Caco-2 (cell line): ENCODE measurements at regions not wholly inside any gene's neighbourhood (a gene's known extent, or its start where the extent isn't known, plus 50 kb on each side); places are given as distances from the start of the nearest gene placed in this dataset.

Experiments
- BruUV-seq: library from RNA; stranded (reverse); fragments of 400-500 nt; replicated peaks from 2 replicates; lab custom pipeline; 2021; lab: Mats Ljungman, UMichigan
- CTCF ChIA-PET: fragments of 300-600 bp; sonication (Branson Sonifier 250); formaldehyde crosslinking; loops from one replicate; lab custom pipeline; 2022; ENCODE audit warnings: antibody characterized with exemption; lab: Charles Lee
- POLR2A ChIA-PET: fragments of 300-600 bp; sonication (Branson Sonifier 250); formaldehyde crosslinking; loops from one replicate; lab custom pipeline; 2022; ENCODE audit warnings: antibody characterized with exemption; lab: Charles Lee
- DNase-seq, 2 experiments: peaks; one replicate each; pipeline versions ENCODE4 v3.0.0 to v3.0.0-alpha.2; 2020 to 2022
- H3K27me3 ChIP-seq: replicated peaks from 2 replicates; pipeline ENCODE4 v1.6.0; 2011; ENCODE audit warnings: low read length; ENCODE audit not compliant: control insufficient read depth, insufficient read depth
- H3K36me3 ChIP-seq: 2 replicates; pipeline ENCODE4 v1.5.1; 2011; ENCODE audit warnings: low read length; ENCODE audit not compliant: control insufficient read depth, insufficient read depth
- H3K4me1 ChIP-seq: fragments of 250-450 bp; sonication (Bioruptor Pico); 2 replicates; pipeline ENCODE4 v1.5.1; 2020; ENCODE audit warnings: mild to moderate bottlenecking
- H3K4me3 ChIP-seq: 2 replicates; pipeline ENCODE4 v1.5.1; 2011; ENCODE audit warnings: low read depth, mild to moderate bottlenecking, control low read depth, low read length
- H3K9me3 ChIP-seq: fragments of 250-450 bp; sonication (Bioruptor Pico); 2 replicates; pipeline ENCODE4 v1.5.1; 2020; ENCODE audit warnings: mild to moderate bottlenecking, moderate library complexity
- H3K27ac Mint-ChIP-seq: one replicate; pipeline ENCODE4 v1.8.0; 2022; ENCODE audit warnings: mixed read lengths; ENCODE audit not compliant: unreplicated experiment
- H3K27me3 Mint-ChIP-seq: one replicate; pipeline ENCODE4 v1.8.0; 2022; ENCODE audit warnings: mixed read lengths; ENCODE audit not compliant: insufficient read depth, unreplicated experiment
- H3K36me3 Mint-ChIP-seq: one replicate; pipeline ENCODE4 v1.8.0; 2022; ENCODE audit warnings: mild to moderate bottlenecking, mixed read lengths; ENCODE audit not compliant: insufficient read depth, unreplicated experiment
- H3K4me1 Mint-ChIP-seq: one replicate; pipeline ENCODE4 v1.8.0; 2022; ENCODE audit warnings: low read depth, mixed read lengths; ENCODE audit not compliant: unreplicated experiment
- H3K4me3 Mint-ChIP-seq: one replicate; pipeline ENCODE4 v1.8.0; 2022; ENCODE audit warnings: mild to moderate bottlenecking, moderate library complexity, mixed read lengths; ENCODE audit not compliant: unreplicated experiment
- H3K9me3 Mint-ChIP-seq: one replicate; pipeline ENCODE4 v1.8.0; 2022; ENCODE audit warnings: mixed read lengths; ENCODE audit not compliant: unreplicated experiment
- intact Hi-C: fragments of 100-400 bp; cut with micrococcal nuclease; formaldehyde crosslinking; loops from one replicate; pipeline ENCODE4 v1.10.0; 2022; ENCODE audit not compliant: unreplicated experiment
- TF ChIP-seq, protein P1 (sequence below), 2 experiments: fragments of 200-600 bp in 1 of 2; IDR thresholded peaks; 1 replicate in 1 of 2; 2 replicates in 1 of 2; pipeline versions ENCODE4 v1.5.1 to v1.8.0; 2011 to 2022; ENCODE audit warnings: antibody characterized with exemption in 1 of 2, control low read depth in 1 of 2, inconsistent platforms in 1 of 2, low read depth in 1 of 2, low read length in 1 of 2, mild to moderate bottlenecking in 1 of 2, moderate library complexity in 1 of 2; ENCODE audit not compliant: insufficient read depth in 1 of 2, severe bottlenecking in 1 of 2, unreplicated experiment in 1 of 2

DNA sequence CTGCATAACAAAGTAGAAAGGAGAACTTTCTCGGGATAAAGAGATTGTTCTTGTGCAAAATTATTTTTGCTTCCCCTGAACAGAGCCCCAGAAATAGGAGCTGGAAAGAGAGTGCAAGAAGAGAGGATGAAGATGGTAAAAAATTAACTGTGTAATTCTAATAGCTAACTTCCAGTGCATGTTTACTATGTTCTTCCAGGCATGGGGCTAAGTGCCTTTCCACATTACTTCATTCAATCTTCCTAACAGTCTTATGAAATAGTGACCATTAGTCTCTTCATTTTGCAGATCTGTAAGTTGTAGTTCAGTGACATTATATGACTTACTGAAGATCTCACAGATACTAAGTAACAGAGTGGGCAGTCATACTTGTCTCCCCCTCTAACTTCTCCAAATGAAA, 61.1 kb upstream of the KLHL13 start:
- no peaks in the 10 kb centered on the region for H3K36me3 Mint-ChIP-seq
- no peaks in the 10 kb centered on the region for H3K27me3 ChIP-seq
- peaks cover 8% of the 10 kb centered on the region for H3K4me1 Mint-ChIP-seq
- H3K27ac Mint-ChIP-seq: no peak overlapping the region
- POLR2A ChIA-PET: no interaction called here
- H3K27me3 Mint-ChIP-seq: no peaks in the 10 kb centered on the region
- TF ChIP-seq, protein P1, sequence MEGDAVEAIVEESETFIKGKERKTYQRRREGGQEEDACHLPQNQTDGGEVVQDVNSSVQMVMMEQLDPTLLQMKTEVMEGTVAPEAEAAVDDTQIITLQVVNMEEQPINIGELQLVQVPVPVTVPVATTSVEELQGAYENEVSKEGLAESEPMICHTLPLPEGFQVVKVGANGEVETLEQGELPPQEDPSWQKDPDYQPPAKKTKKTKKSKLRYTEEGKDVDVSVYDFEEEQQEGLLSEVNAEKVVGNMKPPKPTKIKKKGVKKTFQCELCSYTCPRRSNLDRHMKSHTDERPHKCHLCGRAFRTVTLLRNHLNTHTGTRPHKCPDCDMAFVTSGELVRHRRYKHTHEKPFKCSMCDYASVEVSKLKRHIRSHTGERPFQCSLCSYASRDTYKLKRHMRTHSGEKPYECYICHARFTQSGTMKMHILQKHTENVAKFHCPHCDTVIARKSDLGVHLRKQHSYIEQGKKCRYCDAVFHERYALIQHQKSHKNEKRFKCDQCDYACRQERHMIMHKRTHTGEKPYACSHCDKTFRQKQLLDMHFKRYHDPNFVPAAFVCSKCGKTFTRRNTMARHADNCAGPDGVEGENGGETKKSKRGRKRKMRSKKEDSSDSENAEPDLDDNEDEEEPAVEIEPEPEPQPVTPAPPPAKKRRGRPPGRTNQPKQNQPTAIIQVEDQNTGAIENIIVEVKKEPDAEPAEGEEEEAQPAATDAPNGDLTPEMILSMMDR (IDR thresholded peaks at IDR 0.05; ENCODE audit: insufficient read depth in 1 of 2, low read depth in 1 of 2, low read length in 1 of 2, severe bottlenecking in 1 of 2, unreplicated experiment in 1 of 2): no peak
- H3K4me3 Mint-ChIP-seq: no peak overlapping the region
- BruUV-seq: no TSS peak
- intact Hi-C loops: no loop called here
- no peaks in the 10 kb centered on the region for H3K9me3 Mint-ChIP-seq
- no peaks in the 10 kb centered on the region for H3K36me3 ChIP-seq
- CTCF ChIA-PET: no interaction called here
- no peak overlapping the region for H3K4me3 ChIP-seq
- no peak for DNase-seq
- H3K9me3 ChIP-seq: no peaks in the 10 kb centered on the region
- no peaks in the 10 kb centered on the region for H3K4me1 ChIP-seq

DNA sequence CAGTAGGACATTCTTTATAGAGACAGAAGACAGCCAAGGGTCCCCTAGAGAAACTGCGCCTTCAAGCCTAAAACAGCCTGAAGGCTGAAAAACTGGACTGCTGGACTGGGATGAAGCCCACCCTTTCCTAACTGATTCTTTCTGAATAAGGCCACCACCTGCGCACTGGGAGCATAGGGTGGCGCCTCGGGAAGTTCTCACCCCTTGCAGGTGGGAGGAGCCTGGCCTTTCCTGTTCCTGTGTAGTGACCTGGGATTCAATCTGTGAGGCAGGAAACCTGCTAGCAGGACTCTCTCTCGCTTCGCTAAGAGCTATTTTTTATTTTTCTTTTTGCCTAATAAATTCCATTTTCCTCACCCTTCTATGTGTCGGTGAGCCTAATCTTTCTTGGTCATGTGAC, 61.8 kb upstream of the KLHL13 start:
- ChIA-PET CTCF (no interaction called here), POLR2A (no interaction called here)
- DNase-seq: no peak
- no peaks in the 10 kb centered on the region for H3K36me3 ChIP-seq
- no peaks in the 10 kb centered on the region for H3K27me3 Mint-ChIP-seq
- H3K27me3 ChIP-seq: no peaks in the 10 kb centered on the region
- no peaks in the 10 kb centered on the region for H3K36me3 Mint-ChIP-seq
- intact Hi-C loops: no loop called here
- no peak overlapping the region for H3K27ac Mint-ChIP-seq
- no peak overlapping the region for H3K4me3 Mint-ChIP-seq
- H3K4me1 Mint-ChIP-seq: peaks cover 8% of the 10 kb centered on the region
- TF ChIP-seq, protein P1 (IDR thresholded peaks at IDR 0.05; ENCODE audit: insufficient read depth in 1 of 2, low read depth in 1 of 2, low read length in 1 of 2, severe bottlenecking in 1 of 2, unreplicated experiment in 1 of 2): no peak
- no peaks in the 10 kb centered on the region for H3K9me3 Mint-ChIP-seq
- H3K9me3 ChIP-seq: no peaks in the 10 kb centered on the region
- H3K4me1 ChIP-seq: no peaks in the 10 kb centered on the region
- no TSS peak for BruUV-seq
- H3K4me3 ChIP-seq: no peak overlapping the region

DNA sequence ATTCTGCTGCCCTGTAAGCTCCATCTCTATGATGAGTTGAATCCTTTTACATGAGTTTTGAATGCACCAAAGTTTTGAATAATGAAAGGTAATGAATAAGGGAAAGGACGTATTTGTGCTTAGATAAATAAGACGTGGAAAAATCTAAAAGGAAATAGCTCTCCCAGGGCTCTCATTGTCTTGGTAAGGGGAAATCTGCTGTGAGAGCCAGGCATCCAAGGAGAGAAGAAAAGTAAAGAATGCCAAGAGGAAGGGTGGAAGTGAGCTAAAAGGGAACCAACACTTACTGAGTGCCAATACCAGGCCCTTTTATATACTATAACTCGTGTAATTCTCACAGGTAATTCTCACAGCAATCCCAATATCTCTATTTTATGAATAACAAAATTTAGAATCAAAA, 62.6 kb upstream of the KLHL13 start:
- Mint-ChIP-seq H3K27ac (no peak overlapping the region), H3K36me3 (no peaks in the 10 kb centered on the region), H3K4me1 (peaks cover 8% of the 10 kb centered on the region), H3K9me3 (no peaks in the 10 kb centered on the region), H3K4me3 (no peak overlapping the region), H3K27me3 (no peaks in the 10 kb centered on the region)
- ChIA-PET POLR2A (no interaction called here), CTCF (no interaction called here)
- TF ChIP-seq, protein P1 (IDR thresholded peaks at IDR 0.05; ENCODE audit: insufficient read depth in 1 of 2, low read depth in 1 of 2, low read length in 1 of 2, severe bottlenecking in 1 of 2, unreplicated experiment in 1 of 2): no peak
- Histone ChIP-seq H3K27me3 (no peaks in the 10 kb centered on the region), H3K4me3 (no peak overlapping the region), H3K36me3 (no peaks in the 10 kb centered on the region), H3K9me3 (no peaks in the 10 kb centered on the region), H3K4me1 (no peaks in the 10 kb centered on the region)
- intact Hi-C loops: no loop called here
- BruUV-seq: no TSS peak
- no peak for DNase-seq
